Gastrocnemius medialis (tissue), 4 donors: ENCODE measurements at regions not wholly inside any gene's neighbourhood (a gene's known extent, or its start where the extent isn't known, plus 50 kb on each side); places are given as distances from the start of the nearest gene placed in this dataset.
A peak's percentile ranks its signal among the peaks of the same experiment; 100 is the strongest.

Source experiments
- ATAC-seq, 2 donors: fragments of 150-250 bp; one replicate each; pipeline ENCODE4 v1.9.1; 2016
- DNase-seq, 2 donors: peaks; one replicate each; pipeline ENCODE4 v3.0.0-alpha.2; 2019
- H3K27ac ChIP-seq, 4 donors: fragments of 200-600 bp; sonication (generic); 1 replicate in 1 of 4; 2 replicates in 3 of 4; pipeline ENCODE4 v1.5.1; 2016 to 2018; ENCODE audit warnings: mild to moderate bottlenecking in 2 of 4, moderate library complexity in 1 of 4
- H3K27me3 ChIP-seq, 3 donors: fragments of 200-600 bp; sonication (generic) in 2 of 3; 1 replicate in 1 of 3; 2 replicates in 2 of 3; pipeline versions ENCODE4 v1.5.1 to v1.6.0; 2016 to 2019; ENCODE audit warnings: mild to moderate bottlenecking in 1 of 3, moderate library complexity in 1 of 3
- H3K36me3 ChIP-seq, 2 donors: fragments of 200-600 bp; sonication (generic) in 1 of 2; one replicate each; pipeline ENCODE4 v1.5.1; 2017 to 2018
- H3K4me1 ChIP-seq, 2 donors: fragments of 200-600 bp; sonication (generic) in 1 of 2; one replicate each; pipeline ENCODE4 v1.5.1; 2016 to 2017; ENCODE audit warnings: mild to moderate bottlenecking in 2 of 2
- H3K4me3 ChIP-seq, 4 donors: fragments of 200-600 bp; sonication (generic) in 3 of 4; 1 replicate in 1 of 4; 2 replicates in 3 of 4; pipeline ENCODE4 v1.5.1; 2016 to 2019; ENCODE audit warnings: mild to moderate bottlenecking in 2 of 4
- H3K9me3 ChIP-seq, 3 donors: fragments of 200-600 bp; sonication (generic) in 2 of 3; 1 replicate in 1 of 3; 2 replicates in 2 of 3; pipeline ENCODE4 v1.5.1; 2016 to 2019
- CTCF ChIP-seq, 5 experiments: fragments of 450-650 bp in 3 of 5; fragments of 200-600 bp in 2 of 5; sonication (generic) in 2 of 5; IDR thresholded peaks in 4 of 5; conservative IDR thresholded peaks in 1 of 5; 1 replicate in 4 of 5; 2 replicates in 1 of 5; pipeline ENCODE4 v1.5.1; 2016 to 2019; ENCODE audit warnings: antibody characterized with exemption in 5 of 5, mild to moderate bottlenecking in 3 of 5, moderate library complexity in 3 of 5
- POLR2A ChIP-seq, 2 donors: fragments of 450-650 bp; IDR thresholded peaks; one replicate each; pipeline ENCODE4 v1.6.1; 2017; ENCODE audit warnings: antibody characterized with exemption in 2 of 2, mild to moderate bottlenecking in 2 of 2, moderate library complexity in 2 of 2
- in situ Hi-C, 4 donors: fragments of 200-750 bp; cut with MboI; loops; one replicate each; pipeline versions ENCODE4 v1.15.0 to v1.8.0; 2017; ENCODE audit warnings: low sequenced_read_pairs in 4 of 4
- intact Hi-C: fragments of 100-400 bp; cut with DNase I; formaldehyde crosslinking; loops from one replicate; pipeline ENCODE4 v1.15.1; 2023; ENCODE audit warnings: low total_unique reads

GRCh38 chr21:39024538-39024937, 158.7 kb downstream of the PSMG1 start:
- in situ Hi-C loops (loop anchor here in 1 of 4 donors (25.0 kb wide), 1 partner anchor 88 kb away; no protein-coding TSS in a partner anchor), intact Hi-C loops (loop anchor here (5.0 kb wide), 2 partner anchors 103 to 287 kb away; no protein-coding TSS in a partner anchor)
- TF ChIP-seq CTCF (IDR thresholded peaks at IDR 0.05 in 4 of 5, conservative IDR thresholded peaks at IDR 0.05 in 1 of 5): no peak
- no peak for TF ChIP-seq POLR2A (IDR thresholded peaks at IDR 0.05)
- no peak for DNase-seq
- Histone ChIP-seq H3K27ac (no peak overlapping the region), H3K9me3 (no peaks in the 10 kb centered on the region), H3K4me3 (no peak overlapping the region), H3K4me1 (peaks cover 10 to 14% of the 10 kb centered on the region in 2 donors), H3K27me3 (no peaks in the 10 kb centered on the region), H3K36me3 (no peaks in the 10 kb centered on the region)
- no peak for ATAC-seq

DNA sequence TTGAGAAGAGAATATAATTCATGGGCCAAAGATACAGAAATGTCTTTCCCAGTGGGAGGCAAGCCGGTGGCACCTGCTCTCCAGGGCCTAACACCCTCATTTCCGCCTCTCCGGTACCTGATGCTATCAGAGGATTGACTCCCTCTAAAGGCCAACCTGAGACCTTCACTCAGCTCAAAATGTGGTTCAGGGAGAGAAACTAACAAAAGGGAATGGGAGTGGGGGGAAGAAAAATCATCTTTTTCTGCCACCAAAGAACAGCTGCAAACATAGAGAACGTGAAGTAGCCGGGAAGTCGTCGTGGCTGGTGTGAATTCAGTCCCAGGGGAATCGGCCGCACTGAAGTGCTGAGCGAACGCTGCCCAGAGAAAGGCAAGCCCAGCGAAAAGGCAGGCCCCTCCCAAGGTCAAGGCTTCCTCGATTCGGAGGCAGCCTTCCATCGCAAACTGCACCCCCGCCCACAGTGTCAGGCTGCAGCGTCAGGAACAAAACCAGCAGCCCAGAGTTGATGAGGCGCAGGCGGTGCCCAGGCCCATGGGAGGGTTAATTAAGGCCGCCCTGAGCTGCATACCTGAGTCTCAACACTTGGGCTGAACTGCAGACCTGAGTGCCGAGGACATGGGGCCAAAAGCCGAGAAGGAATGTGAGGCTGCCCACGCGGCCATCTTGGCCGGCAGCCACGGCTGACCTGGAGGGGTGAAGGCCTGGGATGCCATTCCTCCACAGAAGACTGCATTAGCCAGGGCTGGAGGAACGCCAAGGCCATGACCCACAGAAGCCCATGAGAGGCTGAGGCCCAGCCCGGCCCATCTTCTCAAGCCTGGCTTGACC, 160.2 kb downstream of the PSMG1 start:
- H3K36me3 ChIP-seq: no peaks in the 10 kb centered on the region
- intact Hi-C loops: loop anchor here (2.0 to 5.0 kb wide), 3 partner anchors 104 to 286 kb away; partner anchors contain the start of gene ETS2
- no peaks in the 10 kb centered on the region for H3K9me3 ChIP-seq
- in situ Hi-C loops: loop anchor here in 1 of 4 donors (25.0 kb wide), 1 partner anchor 89 kb away; no protein-coding TSS in a partner anchor
- ATAC-seq: peak; percentile 80 to 83
- peak in 1 of 2 donors; percentile 32 for DNase-seq
- TF ChIP-seq CTCF (IDR thresholded peaks at IDR 0.05 in 4 of 5, conservative IDR thresholded peaks at IDR 0.05 in 1 of 5) (peak in 4 of 5 experiments; percentile 28 to 46 (median 44)), POLR2A (IDR thresholded peaks at IDR 0.05) (no peak)
- peak overlapping the region; percentile 63 to 73 (median 69) for H3K27ac ChIP-seq
- peaks cover 10 to 14% of the 10 kb centered on the region in 2 donors for H3K4me1 ChIP-seq
- peak overlapping the region in 2 of 4 donors; percentile 4 to 28 for H3K4me3 ChIP-seq
- no peaks in the 10 kb centered on the region for H3K27me3 ChIP-seq

DNA sequence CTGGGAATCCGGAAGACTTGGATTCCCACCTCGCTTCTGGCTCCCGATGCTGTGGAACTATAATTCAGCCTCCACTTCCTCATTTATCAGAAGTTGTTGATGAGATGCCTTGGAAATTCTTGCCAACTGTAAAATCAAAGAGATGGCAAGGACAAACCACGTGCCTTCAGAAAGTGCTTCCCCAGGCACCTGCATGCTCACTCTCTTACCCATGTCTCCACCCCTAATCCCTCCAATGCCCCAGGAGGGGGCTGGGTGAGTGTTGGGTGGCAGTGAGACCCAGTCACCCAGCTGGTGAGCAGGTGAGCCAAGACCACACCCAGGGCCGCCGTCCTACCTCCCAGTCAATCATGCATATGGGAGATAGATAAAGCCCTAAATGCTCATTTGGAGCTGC, 160.8 kb downstream of the PSMG1 start:
- peak overlapping the region; percentile 63 to 73 (median 69) for H3K27ac ChIP-seq
- H3K27me3 ChIP-seq: no peaks in the 10 kb centered on the region
- no peak for DNase-seq
- peaks cover 10 to 14% of the 10 kb centered on the region in 2 donors for H3K4me1 ChIP-seq
- no peak for TF ChIP-seq CTCF (IDR thresholded peaks at IDR 0.05 in 4 of 5, conservative IDR thresholded peaks at IDR 0.05 in 1 of 5)
- no peak for TF ChIP-seq POLR2A (IDR thresholded peaks at IDR 0.05)
- intact Hi-C loops (loop anchor here (2.0 to 5.0 kb wide), 3 partner anchors 105 to 285 kb away; partner anchors contain the start of gene ETS2), in situ Hi-C loops (loop anchor here in 1 of 4 donors (25.0 kb wide), 1 partner anchor 90 kb away; no protein-coding TSS in a partner anchor)
- no peak for ATAC-seq
- no peaks in the 10 kb centered on the region for H3K9me3 ChIP-seq
- H3K4me3 ChIP-seq: no peak overlapping the region
- no peaks in the 10 kb centered on the region for H3K36me3 ChIP-seq

DNA sequence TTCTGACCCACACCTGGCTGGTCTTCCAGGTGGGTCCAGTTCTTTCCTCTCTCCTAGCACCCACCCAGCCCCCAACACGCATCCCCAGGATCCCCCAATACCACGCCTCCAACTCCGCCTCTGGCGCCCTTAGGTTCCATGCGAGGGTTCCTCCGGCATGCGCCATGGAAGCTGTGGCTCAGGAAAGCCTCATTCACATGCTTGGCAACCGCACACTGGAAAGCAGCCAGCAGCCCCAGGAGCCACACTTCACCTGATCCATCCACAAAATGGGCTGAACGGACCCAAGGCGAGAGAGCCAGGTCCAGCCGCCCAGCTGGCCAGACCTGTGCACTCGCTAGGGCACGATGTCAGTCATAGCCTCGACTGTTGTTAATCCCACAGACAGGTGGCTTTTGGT, 161.2 kb downstream of the PSMG1 start:
- no peak overlapping the region for H3K4me3 ChIP-seq
- no peaks in the 10 kb centered on the region for H3K36me3 ChIP-seq
- no peaks in the 10 kb centered on the region for H3K27me3 ChIP-seq
- DNase-seq: no peak
- in situ Hi-C loops (loop anchor here in 1 of 4 donors (25.0 kb wide), 1 partner anchor 90 kb away; no protein-coding TSS in a partner anchor), intact Hi-C loops (loop anchor here (2.0 to 5.0 kb wide), 3 partner anchors 105 to 285 kb away; partner anchors contain the start of gene ETS2)
- ATAC-seq: no peak
- H3K4me1 ChIP-seq: peaks cover 10 to 14% of the 10 kb centered on the region in 2 donors
- TF ChIP-seq CTCF (IDR thresholded peaks at IDR 0.05 in 4 of 5, conservative IDR thresholded peaks at IDR 0.05 in 1 of 5) (no peak), POLR2A (IDR thresholded peaks at IDR 0.05) (no peak)
- peak overlapping the region; percentile 63 to 73 (median 69) for H3K27ac ChIP-seq
- no peaks in the 10 kb centered on the region for H3K9me3 ChIP-seq
